HepG2 (cell line): ENCODE measurements at regions not wholly inside any gene's neighbourhood (a gene's known extent, or its start where the extent isn't known, plus 50 kb on each side); places are given as distances from the start of the nearest gene placed in this dataset.

ENCODE experiments used
- ATAC-seq: fragments of 200-7000 bp; cut with Tn5 transposase; 3 replicates; pipeline ENCODE4 v1.9.1; 2020; ENCODE audit warnings: mild to moderate bottlenecking, moderate library complexity
- BruUV-seq: library from RNA; stranded (reverse); fragments of 400-500 nt; replicated peaks from 2 replicates; lab custom pipeline; 2021; lab: Mats Ljungman, UMichigan
- CTCF ChIA-PET: fragments of 300-600 bp; formaldehyde crosslinking; extraction: SDS; loops from one replicate; lab custom pipeline; 2021; ENCODE audit warnings: low total read pairs, inconsistent platforms, low intra/inter-chr PET ratio; lab: Yijun Ruan, JAX
- POLR2A ChIA-PET: fragments of 350-600 bp; sonication (Branson Sonifier 250); formaldehyde crosslinking; loops from one replicate; lab custom pipeline; 2020; ENCODE audit warnings: antibody characterized with exemption, inconsistent platforms; lab: Yijun Ruan, JAX
- DNase-seq: peaks from one replicate; pipeline ENCODE4 v3.0.0-alpha.2; 2015; ENCODE audit warnings: low spot score
- FAIRE-seq: peaks from 3 replicates; lab custom pipeline; 2011; peaks lifted over from hg19 to GRCh38; lab: Jason Lieb, UNC
- H2AFZ ChIP-seq: one replicate; pipeline ENCODE4 v1.6.1; 2011; ENCODE audit warnings: low read length, inconsistent platforms
- H3K27ac ChIP-seq: fragments of 300-600 bp; 3 replicates; pipeline ENCODE4 v1.8.0; 2011; ENCODE audit warnings: mixed run types, mild to moderate bottlenecking, mixed read lengths, low read length, inconsistent platforms; ENCODE audit not compliant: insufficient read depth; ENCODE audit errors: extremely low read length
- H3K27me3 ChIP-seq, 2 experiments: fragments of 200-600 bp in 1 of 2; 2 replicates in 1 of 2; 3 replicates in 1 of 2; pipeline versions ENCODE4 v1.6.0 to v1.8.0; 2011; ENCODE audit warnings: low read length in 2 of 2, mild to moderate bottlenecking in 2 of 2, moderate library complexity in 2 of 2, inconsistent platforms in 1 of 2; ENCODE audit not compliant: insufficient read depth in 2 of 2, control insufficient read depth in 1 of 2
- H3K36me3 ChIP-seq, 2 experiments: fragments of 200-600 bp in 1 of 2; replicated peaks in 1 of 2; 2 replicates in 1 of 2; 3 replicates in 1 of 2; pipeline versions ENCODE4 v1.5.1 to v1.8.0; 2011; ENCODE audit warnings: low read length in 2 of 2, inconsistent platforms in 1 of 2; ENCODE audit not compliant: insufficient read depth in 2 of 2, control insufficient read depth in 1 of 2
- H3K4me1 ChIP-seq: 2 replicates; pipeline ENCODE4 v1.5.1; 2012; ENCODE audit warnings: low read length, inconsistent platforms; ENCODE audit not compliant: insufficient read depth
- H3K4me2 ChIP-seq: 2 replicates; pipeline ENCODE4 v1.6.0; 2011; ENCODE audit warnings: low read depth, low read length, inconsistent platforms
- H3K4me3 ChIP-seq, 3 experiments: fragments of 200-600 bp in 1 of 3; sonication (generic), shearing (Covaris generic) in 1 of 3; replicated peaks in 1 of 3; 2 replicates each; pipeline ENCODE4 v1.5.1; 2011 to 2016; ENCODE audit warnings: low read length in 3 of 3, inconsistent platforms in 2 of 3, low read depth in 2 of 3, mild to moderate bottlenecking in 2 of 3, control low read depth in 1 of 3, mixed read lengths in 1 of 3; ENCODE audit not compliant: insufficient read depth in 1 of 3
- H3K79me2 ChIP-seq: one replicate; pipeline ENCODE4 v1.6.1; 2011; ENCODE audit warnings: low read length, inconsistent platforms; ENCODE audit not compliant: insufficient read depth
- H3K9ac ChIP-seq: 2 replicates; pipeline ENCODE4 v1.6.0; 2011; ENCODE audit warnings: mild to moderate bottlenecking, low read depth, low read length, inconsistent platforms; ENCODE audit not compliant: insufficient read depth
- H3K9me3 ChIP-seq: 2 replicates; pipeline ENCODE4 v1.5.1; 2012; ENCODE audit warnings: mild to moderate bottlenecking, low read length
- H4K20me1 ChIP-seq: 2 replicates; pipeline ENCODE4 v1.6.0; 2011; ENCODE audit warnings: inconsistent platforms, mild to moderate bottlenecking, low read length, moderate library complexity; ENCODE audit not compliant: insufficient read depth
- NFYB ChIP-seq: sonication (generic); formaldehyde crosslinking; IDR thresholded peaks from 2 replicates; pipeline ENCODE4 v1.4.0; 2020; ENCODE audit warnings: missing genetic modification reagents
- SMAD1 ChIP-seq: sonication (generic); formaldehyde crosslinking; IDR thresholded peaks from 2 replicates; pipeline ENCODE4 v1.4.0; 2020; ENCODE audit warnings: missing genetic modification reagents, low read depth, mild to moderate bottlenecking, borderline replicate concordance
- SOX5 ChIP-seq: IDR thresholded peaks from 2 replicates; pipeline ENCODE4 v1.6.1; 2016; ENCODE audit warnings: borderline replicate concordance
- ZFP1 ChIP-seq: IDR thresholded peaks from 2 replicates; pipeline ENCODE4 v1.6.1; 2016
- ZNF263 ChIP-seq: sonication (generic); formaldehyde crosslinking; IDR thresholded peaks from 2 replicates; pipeline ENCODE4 v1.4.0; 2020; ENCODE audit warnings: missing genetic modification reagents
- ZNF572 ChIP-seq: sonication (generic); formaldehyde crosslinking; IDR thresholded peaks from 2 replicates; pipeline ENCODE4 v1.5.1; 2020; ENCODE audit warnings: mild to moderate bottlenecking, missing genetic modification reagents
- WGBS: methylation state at CpG from one replicate; pipeline ENCODE4 v1.1.6; 2017; ENCODE audit warnings: low lambda C conversion rate; 5-methylcytosine and 5-hydroxymethylcytosine counted together
- in situ Hi-C: cut with HindIII; loops from 2 replicates; pipeline ENCODE4 v1.10.0; 2017; ENCODE audit warnings: low pct_unique_long_range_greater_than_20kb; ENCODE audit not compliant: extremely low pct_ligation_motif_present
- intact Hi-C: fragments of 100-400 bp; cut with micrococcal nuclease; formaldehyde crosslinking; loops from one replicate; pipeline ENCODE4 v1.10.0; 2022; ENCODE audit not compliant: unreplicated experiment
- TF ChIP-seq, protein P1 (sequence below): sonication (generic); formaldehyde crosslinking; IDR thresholded peaks from 2 replicates; pipeline ENCODE4 v1.4.0; 2020; ENCODE audit warnings: missing genetic modification reagents, borderline replicate concordance

DNA sequence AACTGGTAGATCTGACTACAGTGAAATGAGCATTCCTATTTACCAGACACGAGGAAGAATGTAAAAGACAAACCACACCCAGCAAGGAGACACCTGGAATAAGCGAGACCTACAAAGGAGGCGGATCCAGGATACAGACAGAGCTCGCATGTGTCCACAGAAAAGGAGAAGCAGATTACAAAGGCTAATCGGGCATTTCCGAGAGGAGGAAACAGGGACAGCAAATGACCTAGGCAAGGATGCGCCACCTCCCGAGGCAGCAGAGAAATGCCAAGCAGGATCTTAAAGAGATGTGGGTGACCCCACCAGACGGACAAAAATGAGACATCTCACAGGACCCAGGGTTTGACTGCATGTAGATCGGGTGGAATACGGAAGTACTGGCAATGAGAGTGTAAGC lies 63.2 kb upstream of the IQSEC1 start:
- H3K27me3 ChIP-seq, result no peaks in the 10 kb centered on the region
- POLR2A ChIA-PET, result no interaction called here
- H3K4me1 ChIP-seq, result no peaks in the 10 kb centered on the region
- H3K9ac ChIP-seq, result no peak overlapping the region
- no peak overlapping the region for H2AFZ ChIP-seq
- no peak for FAIRE-seq
- no peak overlapping the region for H3K4me3 ChIP-seq
- no peak for DNase-seq
- no peaks in the 10 kb centered on the region for H3K9me3 ChIP-seq
- H3K4me2 ChIP-seq, result no peak overlapping the region
- no peak overlapping the region for H3K27ac ChIP-seq
- no TSS peak for BruUV-seq
- no peak for ATAC-seq
- peaks cover 11% of the 10 kb centered on the region; the same call in 1 of the 2 replicates for H4K20me1 ChIP-seq
- WGBS, result 96% methylated on average over 11 of the region's 11 CpGs
- no peak for TF ChIP-seq ZFP1
- no peaks in the 10 kb centered on the region for H3K79me2 ChIP-seq
- peaks cover 2 to 7% of the 10 kb centered on the region in 2 experiments; a peak in 2 of 5 replicates for H3K36me3 ChIP-seq
- intact Hi-C loops, result no loop called here
- CTCF ChIA-PET, result no interaction called here
- in situ Hi-C loops, result no loop called here

DNA sequence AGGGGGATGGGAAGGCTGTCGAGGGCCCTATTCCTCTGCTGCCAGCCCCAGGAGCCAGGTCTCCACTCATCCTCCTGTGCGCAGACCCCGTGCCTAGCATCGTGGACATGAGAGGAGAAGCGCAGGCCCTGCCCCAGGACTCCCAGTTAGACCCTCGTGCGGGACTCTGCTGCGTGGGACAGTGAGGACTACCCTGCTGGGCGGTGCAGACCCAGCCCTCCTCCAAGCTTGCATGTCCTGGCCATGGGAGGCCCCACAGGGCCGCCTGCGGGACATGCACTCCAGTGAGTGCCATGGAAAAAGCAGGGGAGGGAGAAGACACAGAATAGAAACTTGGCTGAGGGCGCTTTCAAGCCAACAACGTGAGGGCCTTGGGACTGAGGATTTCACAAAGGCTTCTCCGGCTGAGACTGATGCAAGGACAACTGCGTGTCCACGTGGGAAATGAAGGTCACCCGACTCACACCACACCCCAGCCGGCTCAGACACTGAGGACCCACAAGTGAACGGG lies 62.6 kb upstream of the IQSEC1 start:
- no peak for FAIRE-seq
- CTCF ChIA-PET, result no interaction called here
- H3K27me3 ChIP-seq, result no peaks in the 10 kb centered on the region

More for the DNA sequence above, 62.6 kb upstream of the IQSEC1 start:
- H3K79me2 ChIP-seq, result no peaks in the 10 kb centered on the region
- WGBS, result 92% methylated on average over 19 of the region's 19 CpGs
- H3K27ac ChIP-seq, result no peak overlapping the region
- no peak overlapping the region for H3K9ac ChIP-seq
- no peak for TF ChIP-seq NFYB (CRISPR knock-in tag)
- TF ChIP-seq SMAD1, result no peak
- no peak for TF ChIP-seq ZNF263 (CRISPR knock-in tag)
- TF ChIP-seq SOX5 (CRISPR knock-in tag), result no peak
- TF ChIP-seq, protein P1, sequence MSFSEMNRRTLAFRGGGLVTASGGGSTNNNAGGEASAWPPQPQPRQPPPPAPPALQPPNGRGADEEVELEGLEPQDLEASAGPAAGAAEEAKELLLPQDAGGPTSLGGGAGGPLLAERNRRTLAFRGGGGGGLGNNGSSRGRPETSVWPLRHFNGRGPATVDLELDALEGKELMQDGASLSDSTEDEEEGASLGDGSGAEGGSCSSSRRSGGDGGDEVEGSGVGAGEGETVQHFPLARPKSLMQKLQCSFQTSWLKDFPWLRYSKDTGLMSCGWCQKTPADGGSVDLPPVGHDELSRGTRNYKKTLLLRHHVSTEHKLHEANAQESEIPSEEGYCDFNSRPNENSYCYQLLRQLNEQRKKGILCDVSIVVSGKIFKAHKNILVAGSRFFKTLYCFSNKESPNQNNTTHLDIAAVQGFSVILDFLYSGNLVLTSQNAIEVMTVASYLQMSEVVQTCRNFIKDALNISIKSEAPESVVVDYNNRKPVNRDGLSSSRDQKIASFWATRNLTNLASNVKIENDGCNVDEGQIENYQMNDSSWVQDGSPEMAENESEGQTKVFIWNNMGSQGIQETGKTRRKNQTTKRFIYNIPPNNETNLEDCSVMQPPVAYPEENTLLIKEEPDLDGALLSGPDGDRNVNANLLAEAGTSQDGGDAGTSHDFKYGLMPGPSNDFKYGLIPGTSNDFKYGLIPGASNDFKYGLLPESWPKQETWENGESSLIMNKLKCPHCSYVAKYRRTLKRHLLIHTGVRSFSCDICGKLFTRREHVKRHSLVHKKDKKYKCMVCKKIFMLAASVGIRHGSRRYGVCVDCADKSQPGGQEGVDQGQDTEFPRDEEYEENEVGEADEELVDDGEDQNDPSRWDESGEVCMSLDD (CRISPR knock-in tag), result no peak
- TF ChIP-seq ZNF572 (CRISPR knock-in tag), result no peak
- TF ChIP-seq, all 625 proteins: peak for 0
- Histone ChIP-seq H3K36me3 (peaks cover 2 to 7% of the 10 kb centered on the region in 2 experiments; a peak in 2 of 5 replicates), H3K4me1 (no peaks in the 10 kb centered on the region), H3K9me3 (no peaks in the 10 kb centered on the region), H3K4me2 (no peak overlapping the region), H3K4me3 (no peak overlapping the region), H4K20me1 (peaks cover 11% of the 10 kb centered on the region; the same call in 1 of the 2 replicates), H2AFZ (no peak overlapping the region)
- intact Hi-C loops (no loop called here), in situ Hi-C loops (no loop called here)
- no peak for DNase-seq
- ATAC-seq, result peak; percentile 10; the same call in 1 of the 3 replicates
- POLR2A ChIA-PET, result no interaction called here
- no TSS peak for BruUV-seq
